Lung (tissue), 11 donors: ENCODE measurements at regions not wholly inside any gene's neighbourhood (a gene's known extent, or its start where the extent isn't known, plus 50 kb on each side); places are given as distances from the start of the nearest gene placed in this dataset.

Source experiments
- ATAC-seq: fragments of 200-7000 bp; cut with Tn5 transposase; one replicate; pipeline ENCODE4 v1.9.1; 2020; ENCODE audit warnings: moderate number of reproducible peaks; ENCODE audit not compliant: insufficient read depth, low FRiP score
- DNase-seq, 3 donors: peaks; one replicate each; pipeline ENCODE4 v3.0.0-alpha.2; 2013 to 2017
- H3K27ac ChIP-seq, 2 donors: one replicate each; pipeline ENCODE4 v1.5.1; 2013; ENCODE audit warnings: mild to moderate bottlenecking in 2 of 2, moderate library complexity in 2 of 2, control low read depth in 1 of 2, inconsistent platforms in 1 of 2, low read depth in 1 of 2, low read length in 1 of 2
- H3K27me3 ChIP-seq, 3 donors: one replicate each; pipeline ENCODE4 v1.5.1; 2013; ENCODE audit warnings: low read length in 2 of 3; ENCODE audit not compliant: control insufficient read depth in 3 of 3, insufficient read depth in 3 of 3
- H3K36me3 ChIP-seq, 4 donors: one replicate each; pipeline ENCODE4 v1.5.1; 2013; ENCODE audit warnings: low read length in 4 of 4, mild to moderate bottlenecking in 1 of 4, moderate library complexity in 1 of 4; ENCODE audit not compliant: control insufficient read depth in 4 of 4, insufficient read depth in 4 of 4
- H3K4me1 ChIP-seq, 5 donors: one replicate each; pipeline ENCODE4 v1.5.1; 2013; ENCODE audit warnings: low read length in 5 of 5, mild to moderate bottlenecking in 2 of 5, moderate library complexity in 1 of 5; ENCODE audit not compliant: control insufficient read depth in 5 of 5, insufficient read depth in 5 of 5
- H3K4me3 ChIP-seq: one replicate; pipeline ENCODE4 v1.5.1; 2013; ENCODE audit warnings: mild to moderate bottlenecking, control low read depth, moderate library complexity
- H3K9ac ChIP-seq, 2 donors: one replicate each; pipeline ENCODE4 v1.5.1; 2013; ENCODE audit warnings: low read length in 2 of 2, control low read depth in 1 of 2; ENCODE audit not compliant: insufficient read depth in 1 of 2
- H3K9me3 ChIP-seq, 4 donors: one replicate each; pipeline ENCODE4 v1.5.1; 2013; ENCODE audit warnings: low read length in 3 of 4, mild to moderate bottlenecking in 1 of 4, moderate library complexity in 1 of 4; ENCODE audit not compliant: control insufficient read depth in 4 of 4, insufficient read depth in 3 of 4
- WGBS, 2 donors: extraction: QIAGEN DNeasy Blood & Tissue Kit; methylation state at CpG; one replicate each; pipeline ENCODE4 v1.1.7; 2013; 5-methylcytosine and 5-hydroxymethylcytosine counted together
- TF ChIP-seq, protein P1 (sequence below): IDR thresholded peaks from 2 replicates; pipeline ENCODE4 v1.5.1; 2012; ENCODE audit warnings: mild to moderate bottlenecking; ENCODE audit errors: control extremely low read depth, extremely low read depth
- donor health status: control.
- donor health status: control.
- donor health status: Bipolar disorder and iron deficiency.
- donor health status: healthy.
- donor health status: DM: yes; HTN: yes; CAD: no.

DNA sequence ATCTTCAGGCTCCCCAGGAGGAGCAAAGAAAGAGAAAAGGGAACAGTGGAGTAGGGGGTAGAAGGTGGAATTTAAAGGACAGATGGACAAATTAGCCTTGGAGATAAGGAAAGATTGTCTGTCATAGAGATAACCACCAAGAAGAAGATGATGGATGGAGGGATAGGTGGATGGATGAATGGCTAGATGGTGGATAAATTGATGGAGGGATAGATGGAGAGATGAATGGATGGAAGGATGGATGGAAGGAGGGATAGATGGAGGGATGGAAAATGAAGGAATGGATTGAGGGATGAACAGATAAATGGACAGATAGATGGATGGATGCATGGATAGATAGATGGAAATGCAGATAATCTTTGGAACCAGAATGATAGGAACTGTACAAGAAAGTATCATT lies 102.8 kb downstream of the TNFAIP3 start:
- Histone ChIP-seq H3K4me1 (peaks cover 0 to 6% (median 0%) of the 10 kb centered on the region in 5 donors), H3K9ac (no peak overlapping the region), H3K27ac (no peak overlapping the region), H3K36me3 (no peaks in the 10 kb centered on the region), H3K4me3 (no peak overlapping the region), H3K9me3 (no peaks in the 10 kb centered on the region), H3K27me3 (no peaks in the 10 kb centered on the region)
- DNase-seq (no peak), ATAC-seq (no peak)
- TF ChIP-seq, protein P1, sequence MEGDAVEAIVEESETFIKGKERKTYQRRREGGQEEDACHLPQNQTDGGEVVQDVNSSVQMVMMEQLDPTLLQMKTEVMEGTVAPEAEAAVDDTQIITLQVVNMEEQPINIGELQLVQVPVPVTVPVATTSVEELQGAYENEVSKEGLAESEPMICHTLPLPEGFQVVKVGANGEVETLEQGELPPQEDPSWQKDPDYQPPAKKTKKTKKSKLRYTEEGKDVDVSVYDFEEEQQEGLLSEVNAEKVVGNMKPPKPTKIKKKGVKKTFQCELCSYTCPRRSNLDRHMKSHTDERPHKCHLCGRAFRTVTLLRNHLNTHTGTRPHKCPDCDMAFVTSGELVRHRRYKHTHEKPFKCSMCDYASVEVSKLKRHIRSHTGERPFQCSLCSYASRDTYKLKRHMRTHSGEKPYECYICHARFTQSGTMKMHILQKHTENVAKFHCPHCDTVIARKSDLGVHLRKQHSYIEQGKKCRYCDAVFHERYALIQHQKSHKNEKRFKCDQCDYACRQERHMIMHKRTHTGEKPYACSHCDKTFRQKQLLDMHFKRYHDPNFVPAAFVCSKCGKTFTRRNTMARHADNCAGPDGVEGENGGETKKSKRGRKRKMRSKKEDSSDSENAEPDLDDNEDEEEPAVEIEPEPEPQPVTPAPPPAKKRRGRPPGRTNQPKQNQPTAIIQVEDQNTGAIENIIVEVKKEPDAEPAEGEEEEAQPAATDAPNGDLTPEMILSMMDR, result no peak

- H3K4me3 ChIP-seq, result no peak overlapping the region
- H3K4me1 ChIP-seq, result peaks cover 0 to 6% (median 0%) of the 10 kb centered on the region in 5 donors
- H3K27me3 ChIP-seq, result no peaks in the 10 kb centered on the region
- peak in 1 of 3 donors; percentile 11 for DNase-seq
- WGBS, 2 donors, result 66 to 72% methylated on average over 4 of the region's 4 CpGs
- no peak overlapping the region for H3K9ac ChIP-seq
- H3K9me3 ChIP-seq, result no peaks in the 10 kb centered on the region
- TF ChIP-seq, protein P1, result no peak
- ATAC-seq, result no peak
- no peak overlapping the region for H3K27ac ChIP-seq
- H3K36me3 ChIP-seq, result no peaks in the 10 kb centered on the region
Observed at GRCh38 chr6:137970368-137970767, 103.3 kb downstream of the TNFAIP3 start.

GRCh38 chr6:137973201-137973600 lies 106.1 kb downstream of the TNFAIP3 start:
- no peak overlapping the region for H3K27ac ChIP-seq
- H3K9ac ChIP-seq, result no peak overlapping the region
- no peak for DNase-seq
- H3K4me1 ChIP-seq, result peaks cover 0 to 4% (median 0%) of the 10 kb centered on the region in 5 donors
- TF ChIP-seq, protein P1, result no peak
- no peak overlapping the region for H3K4me3 ChIP-seq
- no peaks in the 10 kb centered on the region for H3K9me3 ChIP-seq
- WGBS, 2 donors, result 79 to 84% methylated on average over 4 of the region's 4 CpGs
- no peaks in the 10 kb centered on the region for H3K27me3 ChIP-seq
- H3K36me3 ChIP-seq, result no peaks in the 10 kb centered on the region
- ATAC-seq, result no peak
